Neural cell (in vitro differentiated cells): ENCODE measurements at regions not wholly inside any gene's neighbourhood (a gene's known extent, or its start where the extent isn't known, plus 50 kb on each side); places are given as distances from the start of the nearest gene placed in this dataset.

Experiments used
- H2AFZ ChIP-seq: fragments of 200-600, 300-800 bp; sonication (generic), shearing (Covaris generic); 2 replicates; pipeline ENCODE4 v1.6.0; 2014; ENCODE audit warnings: low read depth, mild to moderate bottlenecking, antibody characterized with exemption, low read length, moderate library complexity
- H3F3A ChIP-seq: fragments of 200-600 bp; shearing (Covaris generic); 2 replicates; pipeline ENCODE4 v1.6.1; 2016; ENCODE audit warnings: mild to moderate bottlenecking, moderate library complexity, mixed read lengths, antibody characterized with exemption, low read length; ENCODE audit not compliant: insufficient read depth, poor library complexity, severe bottlenecking
- H3K27ac ChIP-seq: fragments of 200-600, 300-800 bp; sonication (generic), shearing (Covaris generic); 2 replicates; pipeline ENCODE4 v1.5.1; 2014; ENCODE audit warnings: mild to moderate bottlenecking, low read length, moderate library complexity
- H3K27me3 ChIP-seq: fragments of 300-800, 200-600 bp; sonication (generic), shearing (Covaris generic); 2 replicates; pipeline ENCODE4 v1.6.0; 2014; ENCODE audit warnings: mild to moderate bottlenecking, low read depth, low read length, moderate library complexity; ENCODE audit not compliant: insufficient read depth
- H3K36me3 ChIP-seq: fragments of 300-800, 200-600 bp; sonication (generic), shearing (Covaris generic); 2 replicates; pipeline ENCODE4 v1.5.1; 2014; ENCODE audit warnings: mild to moderate bottlenecking, antibody characterized with exemption, low read length, moderate library complexity; ENCODE audit not compliant: insufficient read depth
- H3K4me2 ChIP-seq: fragments of 300-800, 200-600 bp; sonication (generic), shearing (Covaris generic); 2 replicates; pipeline ENCODE4 v1.6.0; 2014; ENCODE audit warnings: mild to moderate bottlenecking, low read length
- H3K4me3 ChIP-seq: fragments of 300-800, 200-600 bp; sonication (generic), shearing (Covaris generic); 2 replicates; pipeline ENCODE4 v1.5.1; 2014; ENCODE audit warnings: mild to moderate bottlenecking, low read length, moderate library complexity
- H3K79me2 ChIP-seq: fragments of 200-600 bp; shearing (Covaris generic); replicated peaks from 2 replicates; pipeline ENCODE4 v1.6.0; 2014; ENCODE audit warnings: mild to moderate bottlenecking, low read length, moderate library complexity; ENCODE audit not compliant: insufficient read depth
- H3K9ac ChIP-seq: fragments of 300-800, 200-600 bp; sonication (generic), shearing (Covaris generic); 2 replicates; pipeline ENCODE4 v1.6.1; 2016; ENCODE audit warnings: mild to moderate bottlenecking, low read length, mixed read lengths
- H3K9me2 ChIP-seq: fragments of 200-600 bp; shearing (Covaris generic); 2 replicates; pipeline ENCODE4 v1.6.1; 2016; ENCODE audit warnings: mild to moderate bottlenecking, low read length, mixed read lengths; ENCODE audit not compliant: insufficient read depth
- H3K9me3 ChIP-seq: fragments of 200-600, 300-800 bp; sonication (generic), shearing (Covaris generic); 2 replicates; pipeline ENCODE4 v1.6.1; 2016; ENCODE audit warnings: mild to moderate bottlenecking, mixed run types, low read length, moderate library complexity, mixed read lengths
- H4K20me1 ChIP-seq: fragments of 200-600 bp; shearing (Covaris generic); 2 replicates; pipeline ENCODE4 v1.6.1; 2016; ENCODE audit warnings: mild to moderate bottlenecking, mixed run types; ENCODE audit not compliant: insufficient read depth
- CTCF ChIP-seq: fragments of 450-650 bp; IDR thresholded peaks from 2 replicates; pipeline ENCODE4 v1.5.1; 2014; ENCODE audit warnings: antibody characterized with exemption, mild to moderate bottlenecking, moderate library complexity; ENCODE audit not compliant: poor library complexity, severe bottlenecking
- EP300 ChIP-seq: fragments of 450-650 bp; conservative IDR thresholded peaks from 2 replicates; pipeline ENCODE4 v1.6.1; 2014; ENCODE audit warnings: antibody characterized with exemption, mild to moderate bottlenecking, moderate library complexity; ENCODE audit not compliant: poor library complexity, severe bottlenecking
- EZH2 ChIP-seq: fragments of 200-600, 300-800 bp; shearing (Covaris generic), sonication (generic); IDR thresholded peaks from 2 replicates; pipeline ENCODE4 v1.6.1; 2014; ENCODE audit warnings: antibody characterized with exemption, low read length, borderline replicate concordance, mild to moderate bottlenecking; ENCODE audit not compliant: insufficient read depth, poor library complexity, severe bottlenecking
- MXI1 ChIP-seq: fragments of 450-650 bp; conservative IDR thresholded peaks from 2 replicates; pipeline ENCODE4 v1.6.1; 2014; ENCODE audit warnings: antibody characterized with exemption, mild to moderate bottlenecking; ENCODE audit not compliant: poor library complexity, severe bottlenecking
- POLR2AphosphoS5 ChIP-seq: IDR thresholded peaks from 2 replicates; pipeline ENCODE4 v1.6.1; 2012
- RAD21 ChIP-seq: fragments of 450-650 bp; conservative IDR thresholded peaks from 2 replicates; pipeline ENCODE4 v1.6.1; 2014; ENCODE audit warnings: antibody characterized with exemption, mild to moderate bottlenecking, moderate library complexity
- REST ChIP-seq: IDR thresholded peaks from 2 replicates; pipeline ENCODE4 v1.6.1; 2012; ENCODE audit warnings: borderline replicate concordance
- SMC3 ChIP-seq: fragments of 450-650 bp; conservative IDR thresholded peaks from 2 replicates; pipeline ENCODE4 v1.6.1; 2014; ENCODE audit warnings: antibody characterized with exemption, mild to moderate bottlenecking, moderate library complexity; ENCODE audit not compliant: poor library complexity
- TAF1 ChIP-seq: IDR thresholded peaks from 2 replicates; pipeline ENCODE4 v1.6.1; 2012; ENCODE audit warnings: low read depth

- Histone ChIP-seq H3K4me2 (no peak overlapping the region), H3K9me2 (no peaks in the 10 kb centered on the region), H3K9ac (no peak overlapping the region), H3K79me2 (no peaks in the 10 kb centered on the region), H3K27ac (no peak overlapping the region), H4K20me1 (no peaks in the 10 kb centered on the region), H3K4me3 (no peak overlapping the region), H3K27me3 (no peaks in the 10 kb centered on the region), H2AFZ (no peak overlapping the region), H3F3A (no peaks in the 10 kb centered on the region), H3K9me3 (no peaks in the 10 kb centered on the region), H3K36me3 (no peaks in the 10 kb centered on the region)
- no peak for TF ChIP-seq SMC3
- no peak for TF ChIP-seq EZH2
Observed at GRCh38 chr10:29895456-29895855, 163.9 kb downstream of the JCAD start.

GRCh38 chr10:29888321-29888720 is 171.1 kb downstream of the JCAD start:
- Histone ChIP-seq H3K36me3 (no peaks in the 10 kb centered on the region), H3K9ac (no peak overlapping the region), H3K79me2 (no peaks in the 10 kb centered on the region), H3K9me2 (no peaks in the 10 kb centered on the region), H3K4me2 (no peak overlapping the region), H3K27me3 (no peaks in the 10 kb centered on the region), H3K9me3 (no peaks in the 10 kb centered on the region), H3K27ac (no peak overlapping the region), H2AFZ (no peak overlapping the region), H3K4me3 (no peak overlapping the region), H3F3A (no peaks in the 10 kb centered on the region), H4K20me1 (no peaks in the 10 kb centered on the region)
- no peak for TF ChIP-seq EP300
- TF ChIP-seq SMC3 = no peak
- no peak for TF ChIP-seq CTCF
- no peak for TF ChIP-seq TAF1
- no peak for TF ChIP-seq REST
- TF ChIP-seq MXI1 = no peak
- TF ChIP-seq POLR2AphosphoS5 = no peak
- TF ChIP-seq EZH2 = no peak

GRCh38 chr10:29886299-29886698 is 173.1 kb downstream of the JCAD start:
- Histone ChIP-seq H3K79me2 (no peaks in the 10 kb centered on the region), H3K9me2 (no peaks in the 10 kb centered on the region), H3K4me2 (no peak overlapping the region), H4K20me1 (no peaks in the 10 kb centered on the region), H3K27me3 (no peaks in the 10 kb centered on the region), H3F3A (no peaks in the 10 kb centered on the region), H3K9ac (no peak overlapping the region), H3K4me3 (no peak overlapping the region), H3K9me3 (no peaks in the 10 kb centered on the region), H3K36me3 (no peaks in the 10 kb centered on the region), H2AFZ (no peak overlapping the region), H3K27ac (no peak overlapping the region)
- TF ChIP-seq RAD21 = no peak
- no peak for TF ChIP-seq SMC3
- TF ChIP-seq TAF1 = no peak
